ENCODE measurements at regions not wholly inside any gene's neighbourhood (a gene's known extent, or its start where the extent isn't known, plus 50 kb on each side); places are given as distances from the start of the nearest gene placed in this dataset.
"Not testable (repeated sequence)": the region's sequence is repeated elsewhere in the genome, so short reads cannot be mapped to it uniquely, and the experiment has no call there.

DNA sequence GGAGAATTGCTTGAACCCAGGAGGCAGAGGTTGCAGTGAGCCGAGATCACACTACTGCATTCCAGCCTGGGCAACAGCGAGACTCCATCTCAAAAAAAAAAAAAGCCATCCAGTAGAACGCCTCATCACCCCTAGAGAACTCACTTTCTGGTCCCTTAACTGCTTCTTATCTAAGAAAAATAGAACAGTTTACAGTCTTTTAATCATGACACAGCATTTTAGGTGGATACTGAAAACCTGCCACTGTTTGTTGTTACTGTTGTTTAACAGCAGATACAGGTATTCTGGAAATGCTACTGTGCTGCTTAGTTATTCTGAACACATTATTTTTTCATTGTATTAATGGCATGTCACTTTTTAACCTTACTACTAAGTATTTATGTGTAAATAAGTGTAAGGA lies 624.3 kb upstream of the GHITM start:
- no peak for DNase-seq (ENCODE audit: low read depth in 2 of 3, low spot score in 1 of 3)

GRCh38 chr10:83516788-83517187 lies 622.5 kb upstream of the GHITM start:
- DNase-seq (ENCODE audit: low read depth in 2 of 3, low spot score in 1 of 3) = no peak

- DNase-seq (ENCODE audit: low read depth in 2 of 3, low spot score in 1 of 3) = no peak
These were observed 621.9 kb upstream of the GHITM start for GRCh38 chr10:83517456-83517855.

- DNase-seq (ENCODE audit: low read depth in 2 of 3, low spot score in 1 of 3) = no peak
These were observed 620.5 kb upstream of the GHITM start for GRCh38 chr10:83518779-83519178.

GRCh38 chr10:83520386-83520785 lies 618.9 kb upstream of the GHITM start:
- DNase-seq (ENCODE audit: low read depth in 2 of 3, low spot score in 1 of 3) = not testable (repeated sequence)

DNA sequence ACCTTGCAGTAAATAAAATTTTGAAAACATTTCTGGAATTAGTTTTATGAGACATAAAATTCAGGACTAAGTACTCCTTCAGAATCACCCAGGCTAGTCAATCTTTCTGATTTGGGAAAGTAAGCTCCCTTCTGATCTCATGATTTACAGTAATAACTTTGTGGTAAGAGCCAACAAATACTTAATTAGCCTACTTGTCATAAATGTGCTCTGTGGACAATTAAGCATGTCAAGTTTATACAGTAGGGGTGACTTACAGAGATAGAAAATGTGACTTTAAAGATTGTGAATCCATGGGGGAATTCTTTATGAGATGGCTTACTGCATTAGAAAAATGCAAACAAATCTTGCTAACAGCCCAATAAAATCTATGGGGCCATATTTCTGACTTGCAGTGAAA lies 616.9 kb upstream of the GHITM start:
- DNase-seq (ENCODE audit: low read depth in 2 of 3, low spot score in 1 of 3) = no peak

DNA sequence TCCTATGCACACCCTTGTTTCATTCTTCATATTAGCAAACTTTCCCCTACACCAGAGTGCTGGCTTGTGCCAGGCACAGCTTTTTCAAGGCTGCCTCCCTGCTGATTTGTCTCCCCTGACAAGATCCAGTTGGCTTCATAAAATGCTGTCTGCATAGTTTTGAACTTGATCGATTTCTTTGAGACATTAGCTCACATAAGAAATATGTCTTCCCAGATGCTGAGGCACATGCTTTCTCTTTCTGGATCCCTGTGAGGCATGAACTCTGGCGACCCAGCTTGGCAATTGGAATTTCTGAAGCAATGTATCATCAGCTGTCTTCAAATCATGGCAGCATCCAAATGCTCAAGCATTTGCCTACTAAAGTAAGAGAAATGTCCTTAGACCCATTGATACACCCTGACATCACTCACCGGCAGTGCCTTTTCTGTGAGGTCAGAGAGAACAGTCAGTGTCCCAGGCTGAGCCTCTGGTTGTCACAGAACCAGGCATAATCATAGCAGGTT lies 616.4 kb upstream of the GHITM start:
- DNase-seq (ENCODE audit: low read depth in 2 of 3, low spot score in 1 of 3) = no peak

- no peak for DNase-seq (ENCODE audit: low read depth in 2 of 3, low spot score in 1 of 3)
These were observed 611.4 kb upstream of the GHITM start for GRCh38 chr10:83527934-83528333.

GRCh38 chr10:83533290-83533689 lies 606.0 kb upstream of the GHITM start:
- no peak for DNase-seq (ENCODE audit: low read depth in 2 of 3, low spot score in 1 of 3)

GRCh38 chr10:83536426-83536825 lies 602.9 kb upstream of the GHITM start:
- DNase-seq (ENCODE audit: low read depth in 2 of 3, low spot score in 1 of 3) = no peak

DNA sequence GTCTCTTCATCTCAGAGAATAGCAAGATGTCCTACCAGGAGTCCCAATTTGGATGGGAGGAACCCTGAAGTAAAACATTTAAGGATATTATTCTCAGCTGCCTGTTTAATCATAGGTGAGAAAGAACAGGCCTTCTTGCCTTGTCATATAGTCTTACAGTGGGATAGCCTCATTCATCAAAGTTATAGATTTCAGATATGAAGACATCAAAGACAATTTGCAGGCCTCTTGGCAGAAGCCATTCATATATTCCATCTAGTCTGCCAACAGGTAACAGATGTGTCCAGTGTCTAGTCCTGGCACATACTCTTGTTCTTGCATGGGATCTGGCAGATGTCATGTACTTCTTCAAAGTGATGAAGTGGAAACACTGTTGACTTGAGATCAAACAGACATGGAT lies 601.3 kb upstream of the GHITM start:
- no peak for DNase-seq (ENCODE audit: low read depth in 2 of 3, low spot score in 1 of 3)

DNA sequence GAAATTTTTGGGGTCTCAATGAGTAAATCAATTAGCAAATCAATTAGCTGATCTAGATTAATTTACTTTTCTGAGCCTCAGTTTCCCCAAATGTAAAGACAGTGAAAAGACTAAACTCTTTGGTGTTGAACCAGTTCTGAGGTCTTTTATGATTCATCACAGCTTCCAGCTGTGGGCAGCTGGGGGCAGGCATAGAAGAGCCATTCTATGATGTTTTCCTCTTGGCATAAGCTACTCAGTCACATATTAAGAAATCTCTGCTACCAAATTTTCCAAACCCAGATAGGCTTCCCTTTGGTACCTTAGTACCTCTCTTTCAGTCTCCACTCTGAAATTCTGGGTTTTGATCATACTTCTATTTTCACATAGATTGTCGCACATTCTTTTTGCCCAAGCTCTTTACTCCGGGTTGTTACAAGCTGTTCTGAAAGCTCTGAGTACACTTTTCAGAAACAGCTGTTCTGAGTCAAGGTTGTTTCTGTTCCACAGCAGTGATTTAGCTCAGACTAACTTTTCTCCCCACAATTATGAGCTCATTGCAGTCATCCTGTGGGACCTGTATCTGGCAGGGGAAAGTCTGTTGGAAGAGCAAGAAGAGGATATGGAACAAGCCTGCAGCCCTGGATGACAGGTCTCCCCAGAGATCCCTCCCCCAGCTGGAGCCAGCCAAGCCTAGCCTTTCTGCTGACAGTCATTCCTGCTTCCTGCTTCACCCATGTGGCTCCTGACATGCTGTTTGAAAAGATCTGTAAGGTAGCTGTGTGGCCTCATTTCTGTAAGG lies 599.6 kb upstream of the GHITM start:
- no peak for DNase-seq (ENCODE audit: low read depth in 2 of 3, low spot score in 1 of 3)

GRCh38 chr10:83541046-83541445 lies 598.3 kb upstream of the GHITM start:
- DNase-seq (ENCODE audit: low read depth in 2 of 3, low spot score in 1 of 3) = no peak

- no peak for DNase-seq (ENCODE audit: low read depth in 2 of 3, low spot score in 1 of 3)
These were observed 596.4 kb upstream of the GHITM start for GRCh38 chr10:83542774-83543411.

DNA sequence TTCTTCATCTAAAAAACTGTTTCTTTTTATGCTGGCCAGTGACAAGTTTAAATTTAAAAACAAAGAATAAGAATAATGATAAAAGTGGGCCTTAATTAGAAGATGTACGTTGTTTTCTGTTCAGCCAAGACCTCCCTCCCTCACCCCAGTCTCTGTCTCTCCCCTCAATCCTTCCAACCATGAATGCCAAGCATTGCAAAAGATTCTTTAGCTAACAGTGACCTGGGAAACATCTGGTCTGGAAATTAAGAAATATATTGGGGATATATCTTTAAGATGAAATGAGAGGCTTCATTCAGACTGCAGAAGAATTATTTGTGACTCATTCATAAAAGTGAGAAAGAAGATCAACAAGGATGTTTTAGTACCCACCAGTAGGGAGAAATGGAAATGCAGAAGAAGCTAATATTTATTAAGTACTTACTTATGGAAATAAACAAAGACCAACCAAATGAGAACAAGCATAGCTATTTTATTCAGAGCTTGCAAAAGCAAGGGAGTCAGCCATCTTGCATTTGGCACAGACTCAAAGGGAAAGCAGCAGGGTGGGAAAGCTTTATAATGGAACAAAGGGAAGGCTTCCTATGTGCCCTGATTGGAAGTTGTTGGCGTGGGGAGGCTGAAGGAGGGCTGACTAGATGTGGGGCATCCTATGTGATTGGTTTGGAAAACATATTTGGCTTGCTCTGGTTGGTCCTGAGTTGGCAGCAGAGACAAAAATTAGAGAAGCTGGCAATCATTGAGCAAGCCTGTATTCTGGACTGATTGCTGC lies 595.4 kb upstream of the GHITM start:
- DNase-seq (ENCODE audit: low read depth in 2 of 3, low spot score in 1 of 3) = no peak

GRCh38 chr10:83545901-83546391 lies 593.4 kb upstream of the GHITM start:
- DNase-seq (ENCODE audit: low read depth in 2 of 3, low spot score in 1 of 3) = no peak

- not testable (repeated sequence) for DNase-seq (ENCODE audit: low read depth in 2 of 3, low spot score in 1 of 3)
These were observed 588.1 kb upstream of the GHITM start for GRCh38 chr10:83551190-83551589.

DNA sequence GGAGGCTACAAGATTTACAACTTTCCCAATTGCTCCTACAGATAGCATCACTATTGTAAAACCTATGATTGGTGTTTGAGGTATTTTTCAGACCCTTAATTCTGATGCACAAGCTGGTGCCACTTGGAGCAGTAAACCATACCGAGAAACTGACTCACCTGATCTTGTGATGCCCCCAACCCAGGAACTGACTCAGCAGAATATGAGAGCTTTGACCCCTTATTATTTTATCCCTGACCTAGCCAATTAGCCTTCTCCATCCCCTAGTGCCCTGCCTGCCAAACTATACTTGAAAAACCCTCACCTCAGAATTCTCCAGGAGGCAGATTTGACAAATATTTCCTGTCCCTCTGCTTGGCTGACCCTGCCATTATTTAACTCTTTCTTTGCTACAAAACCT lies 585.9 kb upstream of the GHITM start:
- DNase-seq (ENCODE audit: low read depth in 2 of 3, low spot score in 1 of 3) = no peak

DNA sequence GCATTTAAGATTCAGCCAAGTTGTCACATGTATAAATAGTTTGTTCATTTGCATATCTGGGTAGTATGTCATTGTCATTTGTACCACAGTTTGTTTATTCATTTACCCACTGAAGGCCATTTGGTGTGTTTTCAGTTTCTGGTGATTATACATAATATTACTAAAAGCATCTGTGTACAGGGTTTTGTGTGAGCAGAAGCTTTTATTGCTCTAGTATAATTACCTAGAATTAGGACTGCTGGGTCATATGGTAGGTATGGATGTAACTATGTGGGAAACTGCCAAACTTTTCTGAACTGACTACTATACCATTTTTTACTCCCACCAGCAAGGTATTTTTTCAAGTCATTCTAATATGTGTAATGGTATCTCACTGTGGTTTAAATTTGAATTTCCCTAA lies 584.0 kb upstream of the GHITM start:
- no peak for DNase-seq (ENCODE audit: low read depth in 2 of 3, low spot score in 1 of 3)

DNA sequence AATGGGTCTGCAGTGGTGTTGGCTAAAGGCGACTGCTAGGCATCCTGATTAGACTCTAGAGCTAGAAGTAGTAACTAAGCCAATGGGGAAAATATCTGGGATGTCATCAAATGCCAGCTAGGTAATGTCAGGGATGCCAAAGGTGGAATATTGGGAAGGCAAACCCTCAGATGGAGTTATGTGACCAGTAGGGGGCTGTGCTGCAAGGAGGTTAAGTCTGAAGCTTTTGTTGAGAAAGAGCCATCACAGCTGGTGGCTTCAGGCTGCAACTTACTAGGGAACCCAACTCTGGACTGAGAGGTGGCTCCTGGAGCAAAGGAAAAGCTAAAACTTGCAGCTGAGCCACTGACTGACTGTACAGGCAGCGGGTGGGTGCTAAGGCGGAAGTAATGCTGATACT lies 576.9 kb upstream of the GHITM start:
- DNase-seq (ENCODE audit: low read depth in 2 of 3, low spot score in 1 of 3) = no peak

DNA sequence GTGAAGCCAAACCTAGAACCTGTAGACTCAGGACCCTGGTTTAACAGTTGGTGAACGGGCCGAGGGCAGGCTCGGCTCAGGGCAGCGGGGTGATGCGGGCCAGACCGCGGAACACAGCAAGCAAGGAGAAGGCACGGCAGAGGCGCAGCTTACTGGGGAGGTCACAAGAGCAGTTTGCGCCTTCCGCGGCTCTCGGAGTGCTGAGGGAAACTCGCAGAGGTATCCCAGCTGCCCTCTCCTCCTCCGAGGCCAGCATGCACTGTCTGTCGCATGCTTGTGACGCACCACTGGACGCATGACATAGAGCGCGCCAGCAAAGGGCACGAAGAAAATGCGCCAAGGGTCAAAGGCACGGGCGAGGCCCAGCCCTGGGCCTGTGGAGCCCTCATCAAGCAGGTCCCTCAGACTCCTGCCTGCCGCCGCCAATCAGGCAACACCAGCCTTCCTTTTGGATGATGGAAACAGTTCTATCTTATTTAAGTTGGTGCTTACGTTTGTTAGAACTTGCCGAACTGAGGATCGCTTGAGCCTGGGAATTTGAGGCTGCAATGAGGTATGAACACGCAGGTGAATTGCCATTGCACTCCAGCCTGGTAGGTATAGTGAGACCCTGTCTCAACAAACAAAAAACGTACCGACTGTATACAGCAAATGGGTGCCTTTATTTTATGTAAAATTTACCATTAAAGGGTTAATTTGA lies 574.3 kb upstream of the GHITM start:
- no peak for DNase-seq (ENCODE audit: low read depth in 2 of 3, low spot score in 1 of 3)

Data from stimulated activated CD4-positive, alpha-beta T cell treated with anti-CD3 and anti-CD28 coated beads, Interleukin-12 subunit alpha, Interleukin-12 subunit beta, amount 100 ng/mL, for 48 hours (primary cell).